GM19099 (cell line): ENCODE measurements at regions not wholly inside any gene's neighbourhood (a gene's known extent, or its start where the extent isn't known, plus 50 kb on each side); places are given as distances from the start of the nearest gene placed in this dataset.

Experiments used
- POLR2A ChIP-seq: IDR thresholded peaks from 3 replicates; pipeline ENCODE4 v1.6.1; 2011; ENCODE audit warnings: low read depth; ENCODE audit not compliant: insufficient read length; ENCODE audit errors: extremely low read depth

- TF ChIP-seq POLR2A: no peak
These were observed 134.3 kb upstream of the ZMIZ1 start for GRCh38 chr10:78934532-78934898.

DNA sequence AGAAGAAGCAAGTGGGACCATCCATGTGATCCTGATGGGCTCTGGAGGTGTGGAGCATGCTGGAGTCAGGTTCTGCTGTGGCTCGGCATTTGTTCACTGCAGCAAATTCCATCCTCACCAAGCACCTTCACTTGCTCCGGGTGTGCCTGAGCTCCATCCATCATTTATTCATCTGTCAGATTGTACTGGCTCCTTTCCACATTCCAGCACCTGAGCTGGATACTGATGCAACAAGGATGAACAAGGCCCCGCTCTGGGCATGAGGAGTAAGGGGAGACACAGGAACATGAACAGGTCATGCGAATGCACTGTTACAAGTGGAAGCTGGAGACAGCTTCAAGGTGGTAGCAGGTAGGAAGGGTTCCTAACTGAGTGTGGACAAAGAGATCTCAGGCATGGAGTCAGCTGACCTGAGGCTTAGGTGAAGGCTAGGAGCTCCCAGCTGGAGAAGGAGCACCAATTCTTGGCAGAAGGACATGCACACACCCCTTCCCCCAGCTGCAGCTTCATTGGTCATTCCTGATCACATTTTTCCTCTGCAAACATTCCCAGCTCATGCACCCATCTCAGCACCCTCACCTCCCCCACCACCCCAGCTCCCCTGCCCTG is 133.7 kb upstream of the ZMIZ1 start:
- no peak for TF ChIP-seq POLR2A

DNA sequence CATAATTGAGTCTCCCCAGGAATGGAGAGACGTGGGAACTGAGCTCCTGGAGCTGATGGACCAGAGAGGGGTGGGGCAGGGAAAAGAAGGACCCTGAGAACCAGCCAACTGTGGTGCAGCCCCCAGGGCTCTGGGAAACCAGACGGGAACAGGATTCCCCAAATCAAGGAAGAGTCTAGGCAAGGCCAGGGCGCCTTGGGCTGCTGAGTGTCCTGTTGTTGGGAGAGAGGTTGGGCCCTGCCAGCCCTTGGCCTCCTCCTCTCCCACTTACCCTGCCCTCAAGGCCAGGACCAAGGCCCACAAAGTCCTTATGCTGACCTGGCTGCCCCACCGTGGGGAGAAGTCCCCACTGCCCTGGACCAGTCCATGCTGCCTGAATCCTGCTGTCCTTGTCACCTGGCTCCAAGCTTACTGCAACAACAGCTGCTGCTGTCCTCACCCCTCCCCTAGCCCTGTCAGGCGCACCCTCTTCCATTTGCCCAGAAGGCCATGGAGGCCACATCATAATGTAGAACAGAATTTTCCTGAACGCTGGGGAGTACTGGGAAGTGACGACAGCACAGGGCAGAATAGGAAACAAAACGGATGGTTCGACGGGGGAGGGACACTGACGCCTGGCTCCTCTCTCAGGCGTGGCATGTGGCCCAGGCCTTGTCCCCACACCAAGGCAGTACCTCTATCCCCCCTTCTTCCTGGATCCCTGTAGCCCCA is 132.9 kb upstream of the ZMIZ1 start:
- TF ChIP-seq POLR2A: no peak

DNA sequence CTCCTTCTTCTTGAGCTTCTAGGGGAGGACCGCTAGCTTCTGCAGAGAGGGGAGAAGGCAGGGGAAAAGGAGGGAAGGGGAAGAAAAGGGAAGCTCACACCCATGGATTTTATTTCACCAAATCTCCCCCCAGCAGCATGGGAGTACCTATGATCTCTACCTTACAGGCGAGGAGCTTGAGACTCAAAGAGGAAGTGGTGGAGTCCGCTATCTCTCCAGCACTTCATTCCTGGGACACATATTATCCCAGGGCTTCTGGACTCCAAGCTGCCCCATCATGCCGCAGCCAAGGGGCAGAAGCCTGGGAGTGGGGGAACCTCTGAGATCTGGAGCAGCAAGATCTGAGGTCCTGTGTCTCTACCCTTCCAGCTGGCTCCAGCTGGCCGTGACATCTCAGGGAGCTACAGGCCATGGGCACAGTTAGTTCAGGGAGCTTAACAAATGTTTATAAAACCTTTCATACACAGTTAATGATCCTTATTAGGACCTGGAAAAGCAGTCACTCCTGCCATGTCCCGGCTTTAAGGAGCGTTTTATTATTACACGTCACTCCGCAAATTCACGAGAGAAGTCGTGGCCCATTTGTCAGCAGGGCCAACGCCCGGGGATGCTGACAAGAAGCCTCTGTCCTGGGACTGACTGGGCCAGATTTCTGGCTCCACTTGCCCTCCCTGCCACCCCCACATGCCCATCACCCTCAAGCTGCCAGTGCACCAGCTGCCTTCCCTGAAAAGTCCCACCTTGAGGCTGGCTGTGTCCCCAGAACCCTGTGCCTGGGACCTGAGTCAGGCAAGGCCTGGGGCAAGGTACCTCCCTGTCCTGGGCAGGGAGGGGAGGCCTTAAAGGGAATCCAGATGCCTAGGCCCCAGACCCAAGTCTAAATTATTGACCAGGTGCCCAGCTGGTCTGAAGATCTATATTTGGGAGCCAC is 132.1 kb upstream of the ZMIZ1 start:
- no peak for TF ChIP-seq POLR2A

DNA sequence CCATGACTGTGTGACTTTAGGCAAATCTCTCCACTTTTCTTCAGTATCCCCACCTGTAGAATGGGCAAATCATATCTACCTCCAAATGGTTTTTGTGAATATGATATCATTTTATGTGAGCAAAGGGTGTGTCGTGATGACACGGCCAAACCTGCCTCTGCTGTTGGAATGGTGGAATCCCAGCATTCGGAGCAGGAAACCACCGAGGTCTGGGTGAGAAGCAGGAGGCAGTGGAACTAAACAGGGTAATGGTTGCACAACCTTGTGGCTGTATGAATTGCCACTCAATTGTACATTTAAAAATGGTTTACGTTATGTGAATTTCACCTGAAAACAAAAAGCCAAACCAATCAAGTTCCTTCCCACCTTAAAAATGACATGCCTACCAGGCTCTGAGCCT is 131.4 kb upstream of the ZMIZ1 start:
- no peak for TF ChIP-seq POLR2A

- TF ChIP-seq POLR2A: no peak
These were observed 130.7 kb upstream of the ZMIZ1 start for GRCh38 chr10:78937800-78938694.

DNA sequence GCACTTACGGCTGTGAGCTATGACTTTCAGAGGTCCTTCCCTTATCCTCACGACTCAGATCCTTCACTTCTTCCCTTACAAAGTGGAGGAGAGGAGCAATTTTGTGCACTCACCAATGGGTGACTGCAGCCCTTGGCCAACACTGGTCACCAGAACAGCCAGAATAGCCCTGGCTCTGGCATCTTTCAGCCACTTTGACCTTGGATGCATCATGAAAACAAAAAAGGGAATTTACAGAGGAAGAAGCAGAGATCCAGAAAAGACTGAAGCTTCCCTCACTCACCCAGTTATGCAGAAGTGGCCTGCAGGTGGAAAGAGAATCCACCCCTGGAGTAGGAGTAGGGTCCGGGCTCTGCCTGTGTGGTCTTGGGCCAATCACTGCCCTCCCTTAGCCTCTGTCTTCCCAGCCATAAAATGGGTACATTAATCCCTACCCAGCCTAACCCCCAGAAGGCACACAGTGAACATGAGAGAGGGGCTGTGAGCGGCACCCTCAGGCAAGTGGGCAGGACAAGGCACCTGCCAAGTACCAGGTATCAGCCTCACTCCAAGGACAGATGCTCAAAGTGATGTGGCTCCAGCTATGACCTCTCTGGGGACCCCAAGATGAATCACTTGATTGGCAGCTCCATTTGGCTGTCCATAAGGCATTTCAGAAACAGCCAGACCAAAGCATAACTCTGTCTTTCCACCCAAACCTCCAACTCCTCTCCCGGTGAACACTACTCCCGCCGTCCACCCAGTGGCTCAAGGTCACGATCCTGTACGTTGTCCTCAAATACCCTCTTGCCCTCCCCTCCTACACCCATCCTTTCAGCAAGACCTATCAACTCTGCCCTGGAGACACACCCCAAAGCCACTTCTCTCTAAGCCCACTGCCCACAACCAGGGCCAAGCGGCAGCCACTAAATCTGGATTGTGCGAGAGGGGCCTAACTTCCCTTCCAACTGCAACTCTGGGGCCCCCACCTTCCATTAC is 129.8 kb upstream of the ZMIZ1 start:
- no peak for TF ChIP-seq POLR2A

DNA sequence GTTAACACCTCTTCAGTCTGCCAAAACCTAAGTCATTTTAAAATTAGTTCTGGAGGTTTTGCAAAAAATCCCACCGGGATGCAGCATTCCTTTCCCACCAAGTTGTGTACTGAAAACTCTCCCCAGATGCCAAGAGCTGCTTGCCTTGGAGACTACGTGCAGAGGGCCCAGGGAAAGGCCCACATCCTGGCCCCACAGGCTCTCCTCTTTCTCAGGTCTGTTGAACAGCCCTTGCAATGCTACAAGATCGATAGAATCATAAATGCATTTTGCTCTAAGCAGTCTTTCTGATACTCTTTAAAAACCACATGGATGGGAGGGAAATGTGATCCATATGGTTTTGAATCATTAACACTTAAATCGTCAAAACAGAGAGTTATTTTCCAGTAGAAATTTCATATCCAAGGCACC is 126.7 kb upstream of the ZMIZ1 start:
- TF ChIP-seq POLR2A: no peak

DNA sequence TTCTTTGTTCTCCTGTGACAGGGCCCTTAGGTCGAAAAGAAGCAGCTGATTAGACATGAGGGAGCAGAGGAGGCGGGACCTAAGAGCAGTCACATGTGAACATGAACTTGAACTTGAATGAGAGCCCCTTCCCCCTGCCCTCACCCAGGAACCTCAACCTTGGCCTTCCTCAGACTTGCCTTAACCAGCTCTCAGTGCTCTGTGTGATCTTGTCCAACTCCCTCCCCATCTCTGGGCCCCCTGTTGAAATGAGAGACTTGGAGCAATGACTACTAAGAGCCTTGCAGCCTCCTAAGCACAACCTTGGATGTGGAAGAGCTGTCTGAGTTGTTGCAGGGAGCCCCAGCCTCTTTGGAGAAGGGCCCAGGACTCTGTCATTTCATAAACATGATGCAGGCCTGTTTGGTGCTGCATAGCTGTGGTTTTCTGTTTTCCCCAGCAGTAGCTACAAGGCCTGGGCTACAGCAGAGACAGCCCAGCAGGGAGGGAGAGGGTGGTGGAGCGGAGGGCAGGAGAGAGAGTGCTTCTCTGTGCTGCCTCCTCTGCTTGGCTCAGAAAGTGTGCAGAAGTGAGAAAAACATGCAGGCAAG is 123.9 kb upstream of the ZMIZ1 start:
- TF ChIP-seq POLR2A: no peak

- no peak for TF ChIP-seq POLR2A
These were observed 122.9 kb upstream of the ZMIZ1 start for GRCh38 chr10:78945838-78946237.

GRCh38 chr10:78947226-78947625 is 121.5 kb upstream of the ZMIZ1 start:
- TF ChIP-seq POLR2A: no peak

DNA sequence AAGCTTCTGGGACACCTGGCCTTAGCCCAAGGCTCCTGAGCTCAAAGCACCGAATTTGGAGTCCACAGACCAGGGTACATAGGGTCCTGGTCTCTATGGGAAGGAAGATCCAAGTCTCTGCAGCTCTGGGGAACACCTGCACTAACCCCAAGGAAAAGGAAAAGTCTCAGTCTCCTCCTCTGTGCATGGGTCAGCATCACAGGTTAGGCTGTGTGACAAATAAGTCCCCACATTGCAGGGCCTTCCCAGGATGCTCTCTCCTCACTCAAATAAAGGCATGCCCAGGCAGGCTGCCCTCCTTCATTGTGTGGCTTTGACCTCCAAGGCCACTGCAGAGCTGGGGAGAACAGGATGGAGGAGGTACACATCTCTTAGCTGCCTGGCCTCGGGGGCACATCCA is 121.0 kb upstream of the ZMIZ1 start:
- no peak for TF ChIP-seq POLR2A

DNA sequence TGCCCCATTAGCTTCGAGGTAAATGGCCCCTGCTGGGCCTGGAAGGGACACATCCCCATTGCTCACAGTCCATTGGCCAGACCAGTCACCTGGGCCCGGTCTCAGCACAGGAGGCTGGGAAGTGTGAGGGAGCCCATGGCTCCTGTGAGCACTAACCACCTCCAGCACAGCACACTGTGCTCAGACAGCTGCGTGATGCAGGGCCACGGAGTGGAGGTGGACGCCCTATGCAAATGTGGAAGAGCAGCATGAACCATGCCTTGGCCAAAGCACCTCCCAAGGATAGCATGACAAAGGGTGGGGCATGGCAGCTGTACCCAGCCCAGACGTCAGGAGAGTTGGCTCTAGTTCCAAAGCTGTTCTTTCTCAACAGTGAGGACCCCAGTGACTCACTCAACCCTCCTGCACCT is 120.1 kb upstream of the ZMIZ1 start:
- no peak for TF ChIP-seq POLR2A
